ENCODE measurements at regions not wholly inside any gene's neighbourhood (a gene's known extent, or its start where the extent isn't known, plus 50 kb on each side); places are given as distances from the start of the nearest gene placed in this dataset.

- TF ChIP-seq ZFX (IDR thresholded peaks at IDR 0.05) (no peak), CTCF (conservative IDR thresholded peaks at IDR 0.05) (no peak)
- H3K27ac ChIP-seq: no peak overlapping the region
Observed at GRCh38 chr7:20064181-20064970, 152.8 kb downstream of the MACC1 start.

DNA sequence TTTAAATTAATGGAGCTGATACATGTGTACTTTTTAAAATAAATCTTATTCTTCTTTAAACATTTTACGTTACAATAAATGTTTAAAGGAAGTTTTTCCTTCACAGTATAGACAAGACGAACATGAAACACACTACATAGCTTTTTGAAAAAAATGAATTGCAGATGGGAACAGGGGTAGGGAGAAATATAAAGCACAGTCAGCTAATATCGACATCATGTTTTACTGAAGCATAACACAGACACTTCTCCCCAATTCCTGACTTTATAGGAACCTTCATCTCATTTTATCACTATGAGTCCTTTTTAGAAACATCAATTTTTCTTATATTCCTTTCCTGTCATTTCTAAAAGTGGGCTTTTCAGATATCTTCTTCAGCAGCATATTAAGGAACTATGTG, 153.5 kb downstream of the MACC1 start:
- no peak overlapping the region for H3K27ac ChIP-seq
- TF ChIP-seq ZFX (IDR thresholded peaks at IDR 0.05) (no peak), CTCF (conservative IDR thresholded peaks at IDR 0.05) (no peak)

DNA sequence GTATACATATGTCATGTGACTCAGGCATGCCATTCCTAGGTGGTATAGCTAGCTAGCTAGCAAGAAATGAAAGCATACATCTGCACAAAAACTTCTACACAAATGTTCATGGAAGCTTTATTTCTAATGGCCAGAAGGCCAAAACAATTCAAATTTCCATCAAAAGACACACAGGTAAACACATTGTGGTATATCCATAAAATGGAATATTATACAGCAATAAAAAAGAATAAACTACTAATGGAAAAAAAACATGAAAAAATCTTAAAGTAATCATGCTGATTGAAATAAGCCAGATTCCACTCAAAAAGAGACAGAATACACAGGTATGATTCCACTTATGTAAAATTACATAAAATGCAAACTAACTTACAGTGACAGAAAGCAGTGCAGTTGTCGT, 154.3 kb downstream of the MACC1 start:
- no peak overlapping the region for H3K27ac ChIP-seq
- TF ChIP-seq ZFX (IDR thresholded peaks at IDR 0.05) (no peak), CTCF (conservative IDR thresholded peaks at IDR 0.05) (no peak)

DNA sequence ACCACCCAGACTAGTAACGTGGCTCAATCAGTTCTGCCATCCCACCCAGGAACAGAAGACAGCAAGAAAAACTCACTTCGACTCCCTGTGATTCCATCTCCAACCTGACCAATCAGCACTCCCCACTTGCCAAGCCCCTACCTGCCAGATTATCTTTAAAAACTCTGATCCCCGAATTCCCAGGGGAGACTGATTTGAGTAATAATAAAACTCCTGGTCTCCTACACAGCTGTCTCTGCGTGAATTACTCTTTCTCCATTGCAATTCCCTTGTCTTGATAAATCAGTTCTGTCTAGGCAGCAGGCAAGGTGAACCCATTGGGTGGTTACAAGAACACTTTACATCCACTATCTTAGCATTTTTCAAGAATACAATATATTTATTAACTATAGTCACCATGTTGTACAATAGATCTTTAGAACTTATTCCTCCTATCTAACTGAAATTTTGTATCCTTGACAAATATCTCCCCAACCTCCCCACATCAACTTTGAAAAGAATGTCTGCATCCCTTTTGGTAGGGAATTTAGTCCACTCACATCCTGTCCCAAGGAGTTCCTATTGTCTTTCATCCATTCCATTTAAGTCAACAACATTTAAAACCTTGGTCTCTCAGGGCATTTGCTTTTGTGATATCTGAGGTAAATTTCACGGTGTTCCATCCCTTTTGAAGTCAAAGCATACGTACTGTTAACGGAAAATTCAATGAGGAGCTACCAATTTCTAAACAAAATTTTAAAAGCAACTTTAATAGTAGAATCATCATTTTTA, 163.7 kb downstream of the MACC1 start:
- no peak overlapping the region for H3K27ac ChIP-seq
- no peak for TF ChIP-seq CTCF (conservative IDR thresholded peaks at IDR 0.05)
- no peak for TF ChIP-seq ZFX (IDR thresholded peaks at IDR 0.05)

DNA sequence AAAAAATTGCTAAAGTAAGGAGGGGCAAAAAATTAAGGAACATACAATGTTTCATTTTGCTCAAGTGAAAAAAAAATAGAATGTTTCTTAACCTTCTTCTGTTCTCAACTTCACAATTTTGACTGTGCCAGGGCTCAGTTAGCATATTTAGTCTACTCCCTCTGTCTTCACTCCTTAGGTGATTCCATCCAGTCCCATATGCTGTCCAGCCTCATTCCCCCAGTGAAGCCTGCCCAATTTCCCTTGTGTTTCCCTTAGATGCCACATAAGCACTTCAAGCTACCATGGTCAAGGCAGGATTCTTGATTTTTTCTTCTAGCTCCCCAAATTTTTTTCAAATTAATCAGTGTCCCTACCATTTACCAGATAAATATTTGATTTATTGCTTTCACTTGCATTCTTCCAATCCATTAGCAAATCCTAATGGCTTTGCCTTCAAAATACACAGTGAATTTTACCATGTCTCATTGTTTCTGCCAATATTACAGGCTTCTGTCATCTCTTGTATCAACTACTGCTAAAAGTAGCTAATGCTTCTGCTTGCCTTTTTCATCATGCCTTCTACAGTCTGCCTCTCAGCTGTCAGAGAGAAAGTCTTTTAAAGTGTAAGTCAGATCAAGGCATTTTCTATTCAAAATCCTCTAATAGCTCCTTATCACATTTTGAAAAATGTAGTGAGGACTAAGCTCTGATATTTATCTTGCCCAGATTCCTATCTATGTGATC, 166.8 kb downstream of the MACC1 start:
- no peak overlapping the region for H3K27ac ChIP-seq
- TF ChIP-seq CTCF (conservative IDR thresholded peaks at IDR 0.05) (no peak), ZFX (IDR thresholded peaks at IDR 0.05) (no peak)

- no peak overlapping the region for H3K27ac ChIP-seq
- TF ChIP-seq CTCF (conservative IDR thresholded peaks at IDR 0.05) (no peak), ZFX (IDR thresholded peaks at IDR 0.05) (no peak)
Observed at GRCh38 chr7:20038676-20039075, 178.5 kb downstream of the MACC1 start.

Data from C4-2B (cell line).